BLaER1 (cell line): ENCODE measurements at regions not wholly inside any gene's neighbourhood (a gene's known extent, or its start where the extent isn't known, plus 50 kb on each side); places are given as distances from the start of the nearest gene placed in this dataset.

Experiments
- H3K27ac ChIP-seq: shearing (Covaris generic); formaldehyde crosslinking; 2 replicates; pipeline ENCODE4 v1.8.1; 2022
- H3K27me3 ChIP-seq: shearing (Covaris generic); formaldehyde crosslinking; 2 replicates; pipeline ENCODE4 v1.8.1; 2022
- H3K36me3 ChIP-seq: shearing (Covaris generic); formaldehyde crosslinking; 2 replicates; pipeline ENCODE4 v1.8.1; 2022
- H3K4me1 ChIP-seq: shearing (Covaris generic); formaldehyde crosslinking; 2 replicates; pipeline ENCODE4 v1.8.1; 2022
- H3K4me2 ChIP-seq: shearing (Covaris generic); formaldehyde crosslinking; 2 replicates; pipeline ENCODE4 v1.8.1; 2022
- H3K4me3 ChIP-seq: shearing (Covaris generic); formaldehyde crosslinking; 2 replicates; pipeline ENCODE4 v1.8.1; 2022
- H3K9ac ChIP-seq: shearing (Covaris generic); formaldehyde crosslinking; 2 replicates; pipeline ENCODE4 v1.8.1; 2022
- H3K9me3 ChIP-seq: shearing (Covaris generic); formaldehyde crosslinking; 2 replicates; pipeline ENCODE4 v1.8.1; 2022
- H4K20me1 ChIP-seq: shearing (Covaris generic); formaldehyde crosslinking; 2 replicates; pipeline ENCODE4 v1.8.1; 2022
- Cebpa-rat ChIP-seq: shearing (Covaris generic); IDR thresholded peaks from 2 replicates; pipeline ENCODE4 v1.8.1; 2022

DNA sequence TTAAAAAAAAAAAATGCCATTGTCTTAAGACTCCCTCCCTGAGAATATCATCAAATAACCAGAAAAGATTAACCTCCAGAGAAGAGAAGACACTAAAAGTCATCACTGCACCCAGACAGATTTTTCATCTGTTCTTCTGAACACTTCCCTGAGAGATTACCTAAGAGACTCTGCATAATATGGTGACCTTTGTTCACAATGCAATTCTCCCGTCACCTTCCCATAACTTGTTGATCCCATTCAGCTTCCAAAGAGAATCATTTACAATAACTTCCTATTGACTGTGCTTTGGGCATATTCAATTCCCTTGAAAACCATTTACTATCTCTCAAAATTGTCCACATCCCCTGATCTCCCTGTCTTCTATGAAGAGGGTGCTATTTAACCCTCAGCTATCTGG lies 85.1 kb upstream of the SMAD1 start:
- no peaks in the 10 kb centered on the region for H3K36me3 ChIP-seq
- H3K27me3 ChIP-seq, result no peaks in the 10 kb centered on the region
- TF ChIP-seq Cebpa-rat, result no peak
- no peak overlapping the region for H3K4me2 ChIP-seq
- H4K20me1 ChIP-seq, result no peaks in the 10 kb centered on the region
- no peak overlapping the region for H3K4me3 ChIP-seq
- no peak overlapping the region for H3K27ac ChIP-seq
- H3K9ac ChIP-seq, result no peak overlapping the region
- H3K4me1 ChIP-seq, result no peaks in the 10 kb centered on the region
- H3K9me3 ChIP-seq, result no peaks in the 10 kb centered on the region

DNA sequence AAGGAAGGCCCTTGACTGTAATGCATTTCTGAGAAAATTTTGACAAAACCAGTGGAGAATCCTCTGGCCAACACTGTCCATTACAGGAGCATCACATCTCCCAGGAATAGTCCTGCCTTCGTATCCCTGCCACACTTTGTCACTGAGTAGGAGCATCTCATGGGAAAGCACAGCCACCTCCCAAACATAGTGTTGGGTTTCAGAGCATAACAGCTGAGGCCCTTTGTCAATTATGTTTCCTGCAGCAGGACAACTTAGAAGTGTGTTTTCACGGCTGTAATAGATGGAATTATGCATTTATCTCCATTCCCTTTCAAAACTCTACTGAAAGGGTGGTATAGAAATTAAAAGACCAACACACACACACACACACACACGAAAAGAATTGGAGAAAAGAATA lies 91.1 kb upstream of the SMAD1 start:
- Histone ChIP-seq H3K9ac (no peak overlapping the region), H3K27ac (no peak overlapping the region), H3K9me3 (no peaks in the 10 kb centered on the region), H3K27me3 (no peaks in the 10 kb centered on the region), H3K4me3 (no peak overlapping the region), H3K4me2 (no peak overlapping the region), H3K36me3 (no peaks in the 10 kb centered on the region), H4K20me1 (no peaks in the 10 kb centered on the region), H3K4me1 (no peaks in the 10 kb centered on the region)
- no peak for TF ChIP-seq Cebpa-rat

DNA sequence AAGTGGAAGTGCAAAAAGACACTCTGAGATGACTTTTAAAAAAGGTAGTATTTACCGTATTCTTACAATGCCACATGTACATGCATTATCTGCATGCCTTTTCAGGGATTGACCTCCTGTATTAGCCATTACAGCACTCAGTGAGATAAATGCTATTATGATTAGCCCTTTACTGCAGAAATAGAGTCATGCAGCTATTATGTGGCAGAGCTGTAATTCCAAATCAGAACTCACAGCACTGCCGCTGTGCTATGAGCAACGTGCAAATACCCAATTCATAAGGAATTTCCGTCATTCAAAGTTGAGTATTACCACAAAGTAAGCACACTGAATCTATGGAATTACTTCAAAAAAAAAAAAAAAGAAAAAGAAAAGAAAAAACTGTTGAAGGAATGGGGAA lies 92.1 kb upstream of the SMAD1 start:
- Histone ChIP-seq H3K9me3 (no peaks in the 10 kb centered on the region), H3K27me3 (no peaks in the 10 kb centered on the region), H3K4me2 (no peak overlapping the region), H3K9ac (no peak overlapping the region), H3K36me3 (no peaks in the 10 kb centered on the region), H3K4me1 (no peaks in the 10 kb centered on the region), H4K20me1 (no peaks in the 10 kb centered on the region), H3K27ac (no peak overlapping the region), H3K4me3 (no peak overlapping the region)
- no peak for TF ChIP-seq Cebpa-rat

DNA sequence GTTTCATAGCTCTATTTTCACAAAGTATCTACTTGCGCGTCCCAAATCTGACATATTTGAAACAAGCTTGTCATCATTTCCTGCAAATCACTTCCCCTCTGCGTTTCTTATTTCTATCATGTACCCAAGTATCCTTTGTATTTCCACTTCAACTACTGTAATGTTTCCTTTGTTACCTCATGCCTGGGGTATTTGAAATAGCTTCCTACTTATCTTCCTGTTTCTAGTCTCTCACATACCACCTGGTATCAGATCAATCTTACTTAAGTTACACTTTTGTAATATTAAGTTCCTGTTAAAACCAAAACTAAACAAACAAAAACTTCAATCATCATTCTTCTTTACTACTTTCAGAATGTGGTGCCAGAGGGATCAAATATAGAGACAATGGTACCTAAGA lies 93.6 kb upstream of the SMAD1 start:
- Histone ChIP-seq H3K4me1 (no peaks in the 10 kb centered on the region), H3K27ac (no peak overlapping the region), H3K4me2 (no peak overlapping the region), H3K27me3 (no peaks in the 10 kb centered on the region), H4K20me1 (no peaks in the 10 kb centered on the region), H3K9ac (no peak overlapping the region), H3K9me3 (no peaks in the 10 kb centered on the region), H3K4me3 (no peak overlapping the region), H3K36me3 (no peaks in the 10 kb centered on the region)
- no peak for TF ChIP-seq Cebpa-rat

DNA sequence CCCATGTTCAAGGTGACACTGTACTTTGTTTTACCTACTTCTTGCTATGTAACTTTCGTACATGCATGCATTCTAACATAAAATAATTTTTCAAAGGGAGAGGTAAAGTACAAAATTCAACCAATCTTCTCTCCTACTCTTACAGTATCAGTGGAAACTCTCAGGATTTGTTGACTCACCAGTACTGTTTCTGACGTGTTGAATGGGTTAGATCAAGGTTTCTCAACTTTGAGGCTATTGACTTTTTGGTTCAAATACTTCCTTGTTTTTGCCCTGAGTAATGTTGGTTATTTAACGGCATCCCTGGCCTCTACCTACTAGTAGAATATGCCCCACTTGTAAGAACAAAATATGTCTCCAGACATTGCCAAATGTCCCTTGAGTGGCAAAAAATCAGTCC lies 94.6 kb upstream of the SMAD1 start:
- Histone ChIP-seq H3K9ac (no peak overlapping the region), H3K27me3 (no peaks in the 10 kb centered on the region)
- TF ChIP-seq Cebpa-rat, result no peak

DNA sequence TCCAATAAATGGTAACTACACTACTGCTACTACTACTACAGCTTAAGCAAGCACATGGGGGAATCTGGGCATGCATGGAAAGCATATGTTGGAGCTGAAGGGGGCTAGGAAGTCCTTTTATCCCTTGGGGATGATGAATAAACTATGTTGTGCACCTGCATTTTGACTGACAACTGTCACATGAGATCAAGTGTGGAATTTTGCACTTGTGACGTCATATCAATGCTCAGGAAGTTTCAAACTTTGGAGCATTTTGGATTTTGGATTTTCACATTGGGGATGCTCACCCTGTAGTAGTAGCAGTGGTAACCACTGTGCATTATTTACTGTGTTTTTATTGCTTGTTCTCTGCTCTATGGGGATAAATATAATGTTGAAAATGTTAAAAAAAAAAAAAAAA lies 100.5 kb upstream of the SMAD1 start:
- no peak overlapping the region for H3K4me2 ChIP-seq
- no peaks in the 10 kb centered on the region for H3K9me3 ChIP-seq
- no peaks in the 10 kb centered on the region for H3K36me3 ChIP-seq
- no peak overlapping the region for H3K4me3 ChIP-seq
- no peak for TF ChIP-seq Cebpa-rat
- H3K4me1 ChIP-seq, result no peaks in the 10 kb centered on the region
- no peak overlapping the region for H3K9ac ChIP-seq
- no peaks in the 10 kb centered on the region for H4K20me1 ChIP-seq
- no peak overlapping the region for H3K27ac ChIP-seq
- H3K27me3 ChIP-seq, result no peaks in the 10 kb centered on the region

More for the DNA sequence above, 94.6 kb upstream of the SMAD1 start:
- H3K36me3 ChIP-seq, result no peaks in the 10 kb centered on the region
- H3K27ac ChIP-seq, result no peak overlapping the region
- H3K4me1 ChIP-seq, result no peaks in the 10 kb centered on the region
- no peak overlapping the region for H3K4me3 ChIP-seq
- H3K9me3 ChIP-seq, result no peaks in the 10 kb centered on the region
- H4K20me1 ChIP-seq, result no peaks in the 10 kb centered on the region
- no peak overlapping the region for H3K4me2 ChIP-seq

DNA sequence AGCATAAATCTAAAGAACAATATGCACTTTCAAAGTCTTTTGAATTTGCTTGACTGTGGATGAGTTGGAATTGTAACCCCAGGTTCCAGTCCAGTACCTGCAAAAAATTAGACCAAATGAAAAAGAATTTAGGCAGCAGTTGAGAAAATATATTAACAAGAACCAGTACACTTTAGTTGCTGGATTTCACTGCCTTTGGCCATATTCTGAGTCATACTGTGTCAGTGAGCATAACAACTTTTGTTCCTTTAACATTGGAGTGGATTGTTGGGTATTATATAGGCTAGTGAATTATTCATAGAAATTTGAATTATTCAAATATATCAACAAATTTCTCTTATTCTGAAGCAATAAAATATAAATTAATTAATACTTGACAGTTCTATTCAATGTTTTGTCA lies 101.5 kb upstream of the SMAD1 start:
- Histone ChIP-seq H3K36me3 (no peaks in the 10 kb centered on the region), H3K4me2 (no peak overlapping the region), H3K27ac (no peak overlapping the region), H3K4me3 (no peak overlapping the region), H4K20me1 (no peaks in the 10 kb centered on the region), H3K9me3 (no peaks in the 10 kb centered on the region), H3K9ac (no peak overlapping the region), H3K4me1 (no peaks in the 10 kb centered on the region), H3K27me3 (no peaks in the 10 kb centered on the region)
- TF ChIP-seq Cebpa-rat, result no peak

DNA sequence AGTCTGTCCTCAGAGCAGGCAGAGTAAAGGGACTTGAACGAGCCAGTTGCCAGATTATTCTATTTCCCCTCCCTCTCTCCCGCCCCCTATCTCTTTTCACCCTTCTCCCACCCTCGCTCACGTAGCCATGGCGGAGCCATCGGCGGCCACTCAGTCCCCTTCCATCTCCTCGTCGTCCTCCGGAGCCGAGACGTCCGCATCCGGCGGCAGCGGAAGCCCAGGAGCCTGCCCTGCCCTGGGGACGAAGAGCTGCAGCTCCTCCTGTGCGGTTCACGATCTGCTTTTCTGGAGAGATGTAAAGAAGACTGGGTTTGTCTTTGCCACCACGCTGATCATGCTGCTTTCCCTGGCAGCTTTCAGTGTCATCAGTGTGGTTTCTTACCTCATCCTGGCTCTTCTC lies 106.2 kb upstream of the SMAD1 start:
- H3K4me2 ChIP-seq, result no peak overlapping the region
- H3K27ac ChIP-seq, result no peak overlapping the region
- no peak overlapping the region for H3K9ac ChIP-seq
- no peaks in the 10 kb centered on the region for H3K27me3 ChIP-seq
- H4K20me1 ChIP-seq, result no peaks in the 10 kb centered on the region
- H3K36me3 ChIP-seq, result no peaks in the 10 kb centered on the region
- no peaks in the 10 kb centered on the region for H3K4me1 ChIP-seq
- TF ChIP-seq Cebpa-rat, result no peak
- H3K9me3 ChIP-seq, result no peaks in the 10 kb centered on the region
- H3K4me3 ChIP-seq, result no peak overlapping the region

DNA sequence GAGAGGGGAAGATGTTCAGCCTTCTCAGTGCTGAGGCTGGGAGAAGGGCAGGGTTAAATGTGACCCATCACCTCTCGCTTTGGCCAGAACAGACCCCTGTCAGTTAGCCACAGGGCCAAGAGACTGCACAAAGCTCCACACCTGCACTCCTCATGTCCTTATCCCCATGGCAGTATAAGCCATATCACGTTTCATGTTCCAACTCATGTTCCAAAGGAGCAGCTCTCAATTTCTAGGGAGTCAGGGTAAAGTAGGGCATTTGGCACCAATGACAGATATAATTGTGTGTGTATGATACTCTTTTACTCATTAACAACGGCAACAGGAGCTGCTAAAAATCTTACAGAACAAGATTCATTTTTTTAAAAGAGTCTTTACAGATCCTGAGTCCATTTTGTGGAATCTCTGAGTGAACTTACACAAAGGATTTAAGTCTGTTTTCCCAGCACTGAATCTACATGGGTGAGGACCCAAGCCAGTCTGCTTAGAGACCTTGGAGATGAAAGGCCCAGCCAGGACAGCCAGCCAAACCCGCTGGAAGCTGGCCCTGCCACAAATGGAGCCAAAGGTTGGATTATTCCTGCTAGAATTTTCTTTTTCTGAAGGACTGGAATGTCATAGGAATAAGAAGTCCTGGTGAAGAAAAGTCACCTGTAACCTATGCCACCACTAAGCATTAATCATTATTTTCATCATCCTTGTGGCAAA lies 129.1 kb upstream of the SMAD1 start:
- no peaks in the 10 kb centered on the region for H3K36me3 ChIP-seq

DNA sequence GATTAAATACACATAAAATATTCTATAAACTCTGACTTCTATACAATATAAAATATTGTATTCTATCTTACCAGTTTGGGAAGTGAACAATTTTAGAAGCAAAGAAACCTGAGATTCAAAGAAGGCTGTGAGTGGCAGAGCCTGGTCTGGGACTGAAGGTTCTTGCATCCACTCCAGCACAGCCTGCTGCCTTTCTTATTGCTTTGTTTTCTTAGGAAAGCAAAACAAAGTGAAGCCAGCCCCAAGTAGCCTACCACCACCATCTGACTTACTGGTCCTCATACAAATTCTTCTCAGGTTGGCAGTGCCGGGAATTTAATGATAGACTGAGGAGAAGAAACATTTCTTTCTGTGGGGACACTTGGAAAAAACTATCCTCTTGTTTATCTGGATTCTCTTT lies 129.7 kb upstream of the SMAD1 start:
- no peak overlapping the region for H3K4me3 ChIP-seq
- H3K9ac ChIP-seq, result no peak overlapping the region
- TF ChIP-seq Cebpa-rat, result no peak
- H3K4me2 ChIP-seq, result no peak overlapping the region
- H3K36me3 ChIP-seq, result no peaks in the 10 kb centered on the region
- peaks cover 7% of the 10 kb centered on the region; the same call in 1 of the 2 replicates for H3K9me3 ChIP-seq
- H4K20me1 ChIP-seq, result no peaks in the 10 kb centered on the region
- H3K27ac ChIP-seq, result no peak overlapping the region
- no peaks in the 10 kb centered on the region for H3K27me3 ChIP-seq
- H3K4me1 ChIP-seq, result no peaks in the 10 kb centered on the region

More for the DNA sequence above, 129.1 kb upstream of the SMAD1 start:
- Histone ChIP-seq H3K9me3 (peaks cover 7% of the 10 kb centered on the region; the same call in 1 of the 2 replicates), H3K27me3 (no peaks in the 10 kb centered on the region), H3K4me1 (no peaks in the 10 kb centered on the region), H3K4me2 (no peak overlapping the region), H3K4me3 (no peak overlapping the region), H4K20me1 (no peaks in the 10 kb centered on the region), H3K9ac (no peak overlapping the region), H3K27ac (no peak overlapping the region)
- no peak for TF ChIP-seq Cebpa-rat

DNA sequence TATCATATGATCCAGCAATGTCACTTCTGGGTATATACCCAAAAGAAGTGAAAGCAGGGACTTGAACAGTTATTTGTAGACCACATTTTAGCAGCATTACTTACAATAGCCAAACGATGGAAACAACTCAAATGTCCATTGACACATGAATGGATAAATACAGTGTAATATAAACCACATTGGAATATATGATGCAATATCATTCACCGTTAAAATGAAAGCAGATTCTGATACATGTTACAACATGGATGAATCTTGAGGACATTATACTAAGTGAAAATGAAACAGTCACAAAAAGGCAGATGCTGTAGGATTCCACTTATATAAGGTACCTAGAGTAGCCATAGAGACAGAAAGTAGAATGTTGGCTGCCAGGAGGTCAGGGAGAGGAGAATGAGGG lies 130.5 kb upstream of the SMAD1 start:
- H3K27me3 ChIP-seq, result no peaks in the 10 kb centered on the region
- TF ChIP-seq Cebpa-rat, result no peak
- H4K20me1 ChIP-seq, result no peaks in the 10 kb centered on the region
- no peak overlapping the region for H3K4me2 ChIP-seq
- H3K9me3 ChIP-seq, result peaks cover 14% of the 10 kb centered on the region
- no peak overlapping the region for H3K9ac ChIP-seq
- H3K27ac ChIP-seq, result no peak overlapping the region
- no peak overlapping the region for H3K4me3 ChIP-seq
- H3K36me3 ChIP-seq, result no peaks in the 10 kb centered on the region
- H3K4me1 ChIP-seq, result no peaks in the 10 kb centered on the region
